Transverse colon (tissue), 4 donors: ENCODE measurements at regions not wholly inside any gene's neighbourhood (a gene's known extent, or its start where the extent isn't known, plus 50 kb on each side); places are given as distances from the start of the nearest gene placed in this dataset.

Experiments
- DNase-seq: peaks from one replicate; pipeline ENCODE4 v3.0.0-alpha.2; 2019
- H3K27ac ChIP-seq, 4 donors: fragments of 200-600 bp; sonication (generic); 2 replicates each; pipeline ENCODE4 v1.5.1; 2016 to 2018; ENCODE audit warnings: inconsistent platforms in 4 of 4
- H3K27me3 ChIP-seq: fragments of 200-600 bp; sonication (generic); 2 replicates; pipeline ENCODE4 v1.5.1; 2017; ENCODE audit warnings: inconsistent platforms
- H3K36me3 ChIP-seq, 4 donors: fragments of 200-600 bp; sonication (generic); 2 replicates each; pipeline ENCODE4 v1.5.1; 2017 to 2019; ENCODE audit warnings: inconsistent platforms in 4 of 4
- H3K4me1 ChIP-seq, 4 donors: fragments of 200-600 bp; sonication (generic); 2 replicates each; pipeline ENCODE4 v1.5.1; 2017 to 2020; ENCODE audit warnings: inconsistent platforms in 4 of 4
- H3K4me3 ChIP-seq, 4 donors: fragments of 200-600 bp; sonication (generic); 1 replicate in 1 of 4; 2 replicates in 3 of 4; pipeline versions ENCODE4 v1.5.1 to v1.6.1; 2017 to 2019; ENCODE audit warnings: inconsistent platforms in 4 of 4
- H3K9me3 ChIP-seq, 2 donors: fragments of 200-600 bp; sonication (generic); 2 replicates each; pipeline ENCODE4 v1.5.1; 2017 to 2019; ENCODE audit warnings: inconsistent platforms in 2 of 2
- EP300 ChIP-seq: sonication (generic); formaldehyde crosslinking; IDR thresholded peaks from one replicate; pipeline ENCODE4 v1.6.1; 2017; ENCODE audit warnings: antibody characterized with exemption, low read depth
- POLR2A ChIP-seq: fragments of 450-650 bp; IDR thresholded peaks from one replicate; pipeline ENCODE4 v1.6.1; 2016; ENCODE audit warnings: antibody characterized with exemption, mild to moderate bottlenecking, moderate library complexity
- POLR2AphosphoS5 ChIP-seq, 3 donors: sonication (generic); formaldehyde crosslinking; IDR thresholded peaks; one replicate each; pipeline ENCODE4 v1.6.1; 2016; ENCODE audit warnings: antibody characterized with exemption in 3 of 3
- WGBS, 2 donors: methylation state at CpG; one replicate each; pipeline ENCODE4 v1.1.5; 2018; ENCODE audit warnings: low coverage in 1 of 2; 5-methylcytosine and 5-hydroxymethylcytosine counted together
- in situ Hi-C, 4 donors: fragments of 200-750 bp; cut with MboI; loops; one replicate each; pipeline versions ENCODE4 v1.15.0 to v1.15.1; 2017; ENCODE audit warnings: low sequenced_read_pairs in 3 of 4, low pct_ligation_motif_present in 1 of 4, low pct_unique_long_range_greater_than_20kb in 1 of 4
- intact Hi-C: fragments of 100-400 bp; cut with DNase I; formaldehyde crosslinking; loops from one replicate; pipeline ENCODE4 v1.15.1; 2023; ENCODE audit warnings: low total_unique reads
- TF ChIP-seq, protein P1 (sequence below), 5 experiments: fragments of 200-600 bp in 3 of 5; fragments of 450-650 bp in 2 of 5; sonication (generic) in 3 of 5; IDR thresholded peaks; 1 replicate in 2 of 5; 2 replicates in 3 of 5; pipeline ENCODE4 v1.5.1; 2016 to 2017; ENCODE audit warnings: antibody characterized with exemption in 5 of 5, inconsistent platforms in 3 of 5, mild to moderate bottlenecking in 2 of 5, moderate library complexity in 1 of 5

- TF ChIP-seq EP300, result no peak
- TF ChIP-seq, protein P1, sequence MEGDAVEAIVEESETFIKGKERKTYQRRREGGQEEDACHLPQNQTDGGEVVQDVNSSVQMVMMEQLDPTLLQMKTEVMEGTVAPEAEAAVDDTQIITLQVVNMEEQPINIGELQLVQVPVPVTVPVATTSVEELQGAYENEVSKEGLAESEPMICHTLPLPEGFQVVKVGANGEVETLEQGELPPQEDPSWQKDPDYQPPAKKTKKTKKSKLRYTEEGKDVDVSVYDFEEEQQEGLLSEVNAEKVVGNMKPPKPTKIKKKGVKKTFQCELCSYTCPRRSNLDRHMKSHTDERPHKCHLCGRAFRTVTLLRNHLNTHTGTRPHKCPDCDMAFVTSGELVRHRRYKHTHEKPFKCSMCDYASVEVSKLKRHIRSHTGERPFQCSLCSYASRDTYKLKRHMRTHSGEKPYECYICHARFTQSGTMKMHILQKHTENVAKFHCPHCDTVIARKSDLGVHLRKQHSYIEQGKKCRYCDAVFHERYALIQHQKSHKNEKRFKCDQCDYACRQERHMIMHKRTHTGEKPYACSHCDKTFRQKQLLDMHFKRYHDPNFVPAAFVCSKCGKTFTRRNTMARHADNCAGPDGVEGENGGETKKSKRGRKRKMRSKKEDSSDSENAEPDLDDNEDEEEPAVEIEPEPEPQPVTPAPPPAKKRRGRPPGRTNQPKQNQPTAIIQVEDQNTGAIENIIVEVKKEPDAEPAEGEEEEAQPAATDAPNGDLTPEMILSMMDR (IDR thresholded peaks at IDR 0.05), result no peak
- TF ChIP-seq POLR2AphosphoS5 (IDR thresholded peaks at IDR 0.05), result no peak
- TF ChIP-seq POLR2A, result no peak
- Histone ChIP-seq H3K9me3 (no peaks in the 10 kb centered on the region), H3K27me3 (no peaks in the 10 kb centered on the region), H3K4me3 (no peak overlapping the region), H3K27ac (no peak overlapping the region), H3K36me3 (no peaks in the 10 kb centered on the region), H3K4me1 (peaks cover 0 to 5% (median 0%) of the 10 kb centered on the region in 4 donors)
- intact Hi-C loops, result no loop called here
- in situ Hi-C loops, result no loop called here
- WGBS, 2 donors, result 78 to 90% methylated on average over 3 of the region's 3 CpGs
- DNase-seq, result no peak
These were observed 263.0 kb downstream of the LPIN1 start for GRCh38 chr2:12009323-12009905.

GRCh38 chr2:12010059-12010458, 263.6 kb downstream of the LPIN1 start:
- in situ Hi-C loops, result no loop called here

DNA sequence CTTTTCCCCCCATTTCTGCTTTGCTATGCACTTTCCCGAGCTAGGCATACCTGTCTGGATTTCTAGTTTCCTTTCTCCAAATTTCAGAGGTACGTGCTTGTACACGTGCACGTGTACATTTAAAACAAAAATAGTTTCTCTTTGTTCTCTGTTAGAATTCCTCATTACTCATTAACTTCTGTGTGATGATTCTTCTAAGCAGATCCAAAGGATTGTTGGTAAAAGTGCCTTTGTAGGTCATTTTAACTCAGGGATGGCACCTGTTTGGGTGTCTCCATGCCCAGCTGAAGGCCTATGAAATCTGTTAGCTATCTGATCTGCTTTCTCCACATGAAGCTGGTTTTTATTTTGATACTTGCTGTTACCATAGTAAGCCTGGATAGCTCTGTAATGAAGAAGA, 264.3 kb downstream of the LPIN1 start:
- no peak overlapping the region for H3K4me3 ChIP-seq
- intact Hi-C loops, result no loop called here
- DNase-seq, result no peak
- H3K27me3 ChIP-seq, result no peaks in the 10 kb centered on the region
- no peak overlapping the region for H3K27ac ChIP-seq
- TF ChIP-seq POLR2AphosphoS5 (IDR thresholded peaks at IDR 0.05), result no peak
- no peak for TF ChIP-seq POLR2A
- no peak for TF ChIP-seq EP300
- TF ChIP-seq, protein P1 (IDR thresholded peaks at IDR 0.05), result no peak
- H3K4me1 ChIP-seq, result peaks cover 0 to 4% (median 0%) of the 10 kb centered on the region in 4 donors
- 61 to 68% methylated on average over 4 of the region's 4 CpGs for WGBS, 2 donors
- no peaks in the 10 kb centered on the region for H3K36me3 ChIP-seq
- H3K9me3 ChIP-seq, result no peaks in the 10 kb centered on the region
- in situ Hi-C loops, result no loop called here

More at GRCh38 chr2:12010059-12010458, 263.6 kb downstream of the LPIN1 start:
- DNase-seq, result no peak
- H3K4me3 ChIP-seq, result no peak overlapping the region
- H3K36me3 ChIP-seq, result no peaks in the 10 kb centered on the region
- H3K4me1 ChIP-seq, result peaks cover 0 to 5% (median 0%) of the 10 kb centered on the region in 4 donors
- TF ChIP-seq, protein P1 (IDR thresholded peaks at IDR 0.05), result no peak
- TF ChIP-seq POLR2AphosphoS5 (IDR thresholded peaks at IDR 0.05) (no peak), POLR2A (no peak), EP300 (no peak)
- intact Hi-C loops, result no loop called here
- no peak overlapping the region for H3K27ac ChIP-seq
- 100% methylated on average over 1 of the region's 1 CpG for WGBS, 2 donors
- no peaks in the 10 kb centered on the region for H3K9me3 ChIP-seq
- no peaks in the 10 kb centered on the region for H3K27me3 ChIP-seq

DNA sequence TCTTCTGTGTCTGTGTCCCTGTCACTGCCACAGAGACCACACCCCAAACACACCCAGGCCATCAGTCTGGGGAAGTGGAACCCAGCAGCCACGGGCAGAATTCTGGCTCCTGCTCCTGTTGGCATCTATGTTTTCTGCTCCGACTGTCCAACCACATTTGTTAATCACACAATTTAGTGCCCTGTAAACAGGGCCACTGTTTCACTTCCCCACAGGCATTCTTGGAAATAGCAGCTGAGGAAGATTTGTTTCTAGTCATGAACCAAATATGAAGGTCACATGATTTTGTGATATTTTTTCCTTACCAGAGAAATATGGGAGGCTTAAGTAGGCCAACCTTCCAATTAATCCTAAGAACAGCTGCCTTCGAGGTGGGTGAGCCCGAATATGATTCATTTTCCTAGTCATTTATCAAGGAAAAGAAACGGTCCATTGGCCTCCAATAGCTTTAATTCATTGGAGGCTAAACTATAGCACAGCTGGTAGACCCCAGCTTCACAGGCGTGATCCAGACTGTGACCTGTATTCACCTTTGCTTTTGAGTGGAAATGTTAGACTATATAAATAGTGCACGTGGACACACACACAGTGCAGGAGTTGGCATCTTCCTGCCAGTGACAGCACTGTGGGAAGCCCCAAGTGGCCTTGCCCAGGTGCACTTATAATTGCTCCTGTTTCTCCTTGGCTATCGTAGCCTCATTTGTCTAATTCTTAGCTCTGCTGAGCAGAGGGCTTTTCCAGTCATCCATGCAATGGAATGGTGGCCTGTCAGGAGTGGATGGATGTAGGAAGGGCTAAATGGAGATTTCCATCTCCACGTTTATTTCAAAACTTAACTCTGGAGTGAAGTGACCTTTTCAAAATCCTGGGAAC, 267.9 kb downstream of the LPIN1 start:
- no peaks in the 10 kb centered on the region for H3K27me3 ChIP-seq
- 70 to 71% methylated on average over 8 to 9 of the region's 9 CpGs for WGBS, 2 donors
- DNase-seq, result no peak
- no peaks in the 10 kb centered on the region for H3K9me3 ChIP-seq
- H3K36me3 ChIP-seq, result no peaks in the 10 kb centered on the region
- in situ Hi-C loops, result no loop called here
- TF ChIP-seq POLR2A (no peak), EP300 (no peak), POLR2AphosphoS5 (IDR thresholded peaks at IDR 0.05) (no peak)
- TF ChIP-seq, protein P1 (IDR thresholded peaks at IDR 0.05), result no peak
- no peaks in the 10 kb centered on the region for H3K4me1 ChIP-seq
- intact Hi-C loops, result no loop called here
- H3K27ac ChIP-seq, result no peak overlapping the region
- no peak overlapping the region for H3K4me3 ChIP-seq
